H1 (cell line): ENCODE measurements at regions not wholly inside any gene's neighbourhood (a gene's known extent, or its start where the extent isn't known, plus 50 kb on each side); places are given as distances from the start of the nearest gene placed in this dataset.

Experiments used
- CHD7 ChIP-seq: fragments of 300-600 bp; sonication (generic); IDR thresholded peaks from 2 replicates; pipeline ENCODE4 v1.7.1; 2012; ENCODE audit warnings: low read length, moderate library complexity, mild to moderate bottlenecking, inconsistent platforms; ENCODE audit not compliant: insufficient replicate concordance
- MAX ChIP-seq: IDR thresholded peaks from 2 replicates; pipeline ENCODE4 v1.6.1; 2012; ENCODE audit warnings: inconsistent platforms
- RAD21 ChIP-seq, 2 experiments: IDR thresholded peaks in 1 of 2; conservative IDR thresholded peaks in 1 of 2; 2 replicates each; pipeline ENCODE4 v1.6.1; 2011; ENCODE audit warnings: low read depth in 2 of 2, low read length in 2 of 2, improper control_type of control experiment in 1 of 2, inconsistent platforms in 1 of 2, mild to moderate bottlenecking in 1 of 2, moderate library complexity in 1 of 2
- SP2 ChIP-seq: IDR thresholded peaks from 2 replicates; pipeline ENCODE4 v1.6.1; 2012; ENCODE audit warnings: mild to moderate bottlenecking, low read length, inconsistent platforms
- SRF ChIP-seq: IDR thresholded peaks from 2 replicates; pipeline ENCODE4 v1.6.1; 2011; ENCODE audit warnings: mild to moderate bottlenecking, low read depth, low read length, moderate library complexity
- TAF7 ChIP-seq: optimal IDR thresholded peaks from 2 replicates; pipeline ENCODE3; 2011; ENCODE audit warnings: low read depth, mild to moderate bottlenecking, inconsistent platforms, low read length, moderate library complexity, borderline replicate concordance

- TF ChIP-seq RAD21 (IDR thresholded peaks at IDR 0.05 in 1 of 2, conservative IDR thresholded peaks at IDR 0.05 in 1 of 2; ENCODE audit: low read depth in 2 of 2, low read length in 2 of 2), result no peak
- TF ChIP-seq SRF, result no peak
- TF ChIP-seq TAF7, result no peak
- no peak for TF ChIP-seq MAX
- TF ChIP-seq SP2, result no peak
- TF ChIP-seq CHD7, result no peak
Observed at GRCh38 chr20:48332555-48332954, 495.2 kb downstream of the PREX1 start (continued).
